ENCODE measurements at regions not wholly inside any gene's neighbourhood (a gene's known extent, or its start where the extent isn't known, plus 50 kb on each side); places are given as distances from the start of the nearest gene placed in this dataset.

GRCh38 chr16:82476786-82477185, 150.0 kb upstream of the CDH13 start:
- H3K4me3 ChIP-seq (ENCODE audit: low read depth, low read length) = no peak overlapping the region
- TF ChIP-seq CTCF (IDR thresholded peaks at IDR 0.05; ENCODE audit: insufficient read depth, low read depth, low read length) = no peak
- DNase-seq (ENCODE audit: low read depth) = no peak

- DNase-seq (ENCODE audit: low read depth) = no peak
- no peak overlapping the region for H3K4me3 ChIP-seq (ENCODE audit: low read depth, low read length)
- TF ChIP-seq CTCF (IDR thresholded peaks at IDR 0.05; ENCODE audit: insufficient read depth, low read depth, low read length) = no peak
Measured at GRCh38 chr16:82470620-82471152, 156.1 kb upstream of the CDH13 start.

GRCh38 chr16:82470016-82470415, 156.8 kb upstream of the CDH13 start:
- no peak for DNase-seq (ENCODE audit: low read depth)
- H3K4me3 ChIP-seq (ENCODE audit: low read depth, low read length) = no peak overlapping the region
- no peak for TF ChIP-seq CTCF (IDR thresholded peaks at IDR 0.05; ENCODE audit: insufficient read depth, low read depth, low read length)

- DNase-seq (ENCODE audit: low read depth) = no peak
- TF ChIP-seq CTCF (IDR thresholded peaks at IDR 0.05; ENCODE audit: insufficient read depth, low read depth, low read length) = no peak
- H3K4me3 ChIP-seq (ENCODE audit: low read depth, low read length) = no peak overlapping the region
Measured at GRCh38 chr16:82464187-82464586, 162.6 kb upstream of the CDH13 start.

- TF ChIP-seq CTCF (IDR thresholded peaks at IDR 0.05; ENCODE audit: insufficient read depth, low read depth, low read length) = no peak
- DNase-seq (ENCODE audit: low read depth) = no peak
- no peak overlapping the region for H3K4me3 ChIP-seq (ENCODE audit: low read depth, low read length)
Measured at GRCh38 chr16:82460766-82461165, 166.0 kb upstream of the CDH13 start.

- no peak for DNase-seq (ENCODE audit: low read depth)
- no peak for TF ChIP-seq CTCF (IDR thresholded peaks at IDR 0.05; ENCODE audit: insufficient read depth, low read depth, low read length)
- no peak overlapping the region for H3K4me3 ChIP-seq (ENCODE audit: low read depth, low read length)
Measured at GRCh38 chr16:82459580-82460256, 167.1 kb upstream of the CDH13 start.

- H3K4me3 ChIP-seq (ENCODE audit: low read depth, low read length) = no peak overlapping the region
- TF ChIP-seq CTCF (IDR thresholded peaks at IDR 0.05; ENCODE audit: insufficient read depth, low read depth, low read length) = peak; percentile 84
- peak; percentile 75 for DNase-seq (ENCODE audit: low read depth)
Measured at GRCh38 chr16:82456683-82457082, 170.1 kb upstream of the CDH13 start.
